ENCODE measurements at regions not wholly inside any gene's neighbourhood (a gene's known extent, or its start where the extent isn't known, plus 50 kb on each side); places are given as distances from the start of the nearest gene placed in this dataset.
A peak's percentile ranks its signal among the peaks of the same experiment; 100 is the strongest.

DNA sequence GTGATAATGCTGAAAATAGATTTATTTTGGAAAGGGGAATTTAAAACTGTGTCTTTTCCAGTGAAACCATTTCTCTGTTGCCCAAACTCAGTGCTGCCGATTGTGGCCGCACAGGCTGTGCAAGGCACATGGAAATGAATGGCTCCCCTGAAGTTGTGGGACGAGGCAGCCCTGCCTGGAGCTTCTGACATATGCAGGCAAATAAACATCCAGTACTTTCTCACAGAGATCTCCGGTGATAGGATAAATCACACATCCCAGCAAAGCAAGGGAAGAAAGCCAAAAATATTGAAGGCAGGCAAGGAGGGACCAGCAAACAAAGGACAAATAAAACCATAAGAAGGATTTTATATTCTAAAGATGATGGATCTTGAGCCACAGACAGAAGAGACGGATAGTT, 464.5 kb downstream of the MTRR start:
- DNase-seq, result no peak
- WGBS, 2 donors (ENCODE audit: low coverage in 1 of 2), result 63 to 72% methylated on average over 1 to 5 of the region's 5 CpGs
- in situ Hi-C loops (cut with MboI; ENCODE audit: low pct_ligation_motif_present in 1 of 4, low pct_unique_long_range_greater_than_20kb in 1 of 4, low sequenced_read_pairs in 3 of 4) (no loop called here), intact Hi-C loops (cut with DNase I; ENCODE audit: low total_unique reads) (no loop called here)
- no peaks in the 10 kb centered on the region for H3K9me3 ChIP-seq
- no peaks in the 10 kb centered on the region for H3K27me3 ChIP-seq
- no peaks in the 10 kb centered on the region for H3K4me1 ChIP-seq
- no peaks in the 10 kb centered on the region for H3K36me3 ChIP-seq
- TF ChIP-seq EP300 (IDR thresholded peaks at IDR 0.05; ENCODE audit: low read depth) (no peak), POLR2A (IDR thresholded peaks at IDR 0.05) (no peak)
- no peak overlapping the region for H3K4me3 ChIP-seq
- H3K27ac ChIP-seq, result no peak overlapping the region

DNA sequence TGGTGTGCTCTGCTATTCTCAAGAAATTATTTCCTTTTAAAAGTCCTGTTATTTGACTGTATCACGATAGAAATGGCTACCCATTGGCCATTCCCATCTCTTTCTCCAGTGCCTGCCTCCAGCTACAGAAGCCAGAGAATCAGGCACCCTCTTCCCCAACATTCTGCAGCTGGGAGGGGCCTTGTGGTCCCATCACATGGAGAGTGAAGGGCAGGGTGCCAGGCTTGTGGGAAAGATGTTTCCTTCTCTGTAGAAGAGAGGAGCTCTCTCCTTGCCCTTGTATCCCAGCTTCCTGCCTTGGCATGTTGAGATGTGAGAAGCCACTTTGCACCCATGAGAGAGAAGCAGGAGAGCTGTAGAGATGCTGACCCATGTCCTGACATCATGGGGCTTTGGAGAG, 465.0 kb downstream of the MTRR start:
- in situ Hi-C loops (cut with MboI; ENCODE audit: low pct_ligation_motif_present in 1 of 4, low pct_unique_long_range_greater_than_20kb in 1 of 4, low sequenced_read_pairs in 3 of 4) (no loop called here), intact Hi-C loops (cut with DNase I; ENCODE audit: low total_unique reads) (no loop called here)
- TF ChIP-seq POLR2A (IDR thresholded peaks at IDR 0.05), result no peak
- TF ChIP-seq EP300 (IDR thresholded peaks at IDR 0.05; ENCODE audit: low read depth), result no peak
- TF ChIP-seq, protein P1, sequence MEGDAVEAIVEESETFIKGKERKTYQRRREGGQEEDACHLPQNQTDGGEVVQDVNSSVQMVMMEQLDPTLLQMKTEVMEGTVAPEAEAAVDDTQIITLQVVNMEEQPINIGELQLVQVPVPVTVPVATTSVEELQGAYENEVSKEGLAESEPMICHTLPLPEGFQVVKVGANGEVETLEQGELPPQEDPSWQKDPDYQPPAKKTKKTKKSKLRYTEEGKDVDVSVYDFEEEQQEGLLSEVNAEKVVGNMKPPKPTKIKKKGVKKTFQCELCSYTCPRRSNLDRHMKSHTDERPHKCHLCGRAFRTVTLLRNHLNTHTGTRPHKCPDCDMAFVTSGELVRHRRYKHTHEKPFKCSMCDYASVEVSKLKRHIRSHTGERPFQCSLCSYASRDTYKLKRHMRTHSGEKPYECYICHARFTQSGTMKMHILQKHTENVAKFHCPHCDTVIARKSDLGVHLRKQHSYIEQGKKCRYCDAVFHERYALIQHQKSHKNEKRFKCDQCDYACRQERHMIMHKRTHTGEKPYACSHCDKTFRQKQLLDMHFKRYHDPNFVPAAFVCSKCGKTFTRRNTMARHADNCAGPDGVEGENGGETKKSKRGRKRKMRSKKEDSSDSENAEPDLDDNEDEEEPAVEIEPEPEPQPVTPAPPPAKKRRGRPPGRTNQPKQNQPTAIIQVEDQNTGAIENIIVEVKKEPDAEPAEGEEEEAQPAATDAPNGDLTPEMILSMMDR (IDR thresholded peaks at IDR 0.05), result no peak
- no peak for TF ChIP-seq POLR2AphosphoS5 (IDR thresholded peaks at IDR 0.05)
- WGBS, 2 donors (ENCODE audit: low coverage in 1 of 2), result 67% methylated on average over 1 of the region's 1 CpG
- Histone ChIP-seq H3K9me3 (no peaks in the 10 kb centered on the region), H3K27ac (no peak overlapping the region), H3K4me3 (no peak overlapping the region), H3K27me3 (no peaks in the 10 kb centered on the region), H3K36me3 (no peaks in the 10 kb centered on the region), H3K4me1 (no peaks in the 10 kb centered on the region)
- no peak for DNase-seq

DNA sequence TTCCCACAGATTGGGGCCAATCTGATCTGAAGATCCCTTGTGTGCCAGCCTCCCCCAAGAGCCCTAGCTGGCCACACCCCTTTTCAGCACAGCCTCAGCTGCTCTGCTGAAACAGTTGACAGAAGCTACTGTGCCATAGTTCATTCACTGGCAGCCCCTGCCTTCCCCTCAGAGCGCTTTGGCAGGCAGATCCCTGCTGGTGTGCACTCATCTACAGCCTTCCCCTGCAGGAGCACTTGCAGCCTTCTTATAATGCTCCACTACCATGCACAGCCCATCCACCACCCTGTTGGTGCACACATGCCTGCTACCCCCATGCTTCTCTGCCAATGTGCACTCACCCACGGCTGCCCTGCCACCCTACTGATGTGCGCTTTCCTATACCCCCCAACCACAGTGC, 471.3 kb downstream of the MTRR start:
- Histone ChIP-seq H3K27me3 (no peaks in the 10 kb centered on the region), H3K9me3 (no peaks in the 10 kb centered on the region), H3K36me3 (no peaks in the 10 kb centered on the region), H3K4me3 (no peak overlapping the region), H3K4me1 (no peaks in the 10 kb centered on the region), H3K27ac (no peak overlapping the region)
- intact Hi-C loops (cut with DNase I; ENCODE audit: low total_unique reads) (no loop called here), in situ Hi-C loops (cut with MboI; ENCODE audit: low pct_ligation_motif_present in 1 of 4, low pct_unique_long_range_greater_than_20kb in 1 of 4, low sequenced_read_pairs in 3 of 4) (no loop called here)
- DNase-seq, result no peak
- TF ChIP-seq POLR2AphosphoS5 (IDR thresholded peaks at IDR 0.05), result no peak
- TF ChIP-seq POLR2A (IDR thresholded peaks at IDR 0.05), result no peak
- 60 to 62% methylated on average over 1 to 3 of the region's 3 CpGs for WGBS, 2 donors (ENCODE audit: low coverage in 1 of 2)

DNA sequence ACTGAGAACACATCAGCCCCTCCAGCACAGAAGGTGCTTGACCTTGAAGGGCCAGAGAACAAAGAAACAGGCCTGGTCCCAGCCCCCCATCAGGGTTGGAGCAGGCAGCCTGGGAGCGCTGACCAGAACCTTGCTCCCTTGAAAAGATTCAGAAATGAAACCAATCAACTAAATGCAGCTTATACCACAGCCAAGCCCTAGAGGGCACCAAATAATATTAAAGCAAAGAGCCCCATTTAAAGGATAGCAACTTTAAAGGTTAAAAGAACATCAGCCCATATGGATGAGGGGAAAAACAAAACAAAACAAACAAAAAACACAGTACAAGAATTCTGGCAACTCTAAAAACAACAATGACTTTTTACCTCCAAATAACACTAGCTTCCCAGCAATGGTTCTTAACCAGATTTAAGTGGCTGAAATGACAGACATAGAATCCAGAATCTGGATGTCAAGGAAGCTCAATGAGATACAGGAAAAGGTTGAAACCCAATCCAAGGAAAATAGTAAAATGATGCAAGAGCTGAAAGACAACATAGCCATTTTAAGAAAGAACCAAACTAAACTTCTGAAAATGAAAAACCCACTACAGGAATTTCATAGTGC, 471.9 kb downstream of the MTRR start:
- intact Hi-C loops (cut with DNase I; ENCODE audit: low total_unique reads), result no loop called here
- H3K9me3 ChIP-seq, result no peaks in the 10 kb centered on the region
- no peak overlapping the region for H3K4me3 ChIP-seq
- H3K36me3 ChIP-seq, result no peaks in the 10 kb centered on the region
- DNase-seq, result no peak
- no peaks in the 10 kb centered on the region for H3K4me1 ChIP-seq
- H3K27me3 ChIP-seq, result no peaks in the 10 kb centered on the region
- no peak overlapping the region for H3K27ac ChIP-seq
- 29% methylated on average over 1 of the region's 1 CpG; no CpG with 5 or more reads in 1 of the 2 donors for WGBS, 2 donors (ENCODE audit: low coverage in 1 of 2)
- in situ Hi-C loops (cut with MboI; ENCODE audit: low pct_ligation_motif_present in 1 of 4, low pct_unique_long_range_greater_than_20kb in 1 of 4, low sequenced_read_pairs in 3 of 4), result no loop called here
- TF ChIP-seq EP300 (IDR thresholded peaks at IDR 0.05; ENCODE audit: low read depth), result no peak
- TF ChIP-seq, protein P1 (IDR thresholded peaks at IDR 0.05), result peak; percentile 21 to 54 (median 41)

DNA sequence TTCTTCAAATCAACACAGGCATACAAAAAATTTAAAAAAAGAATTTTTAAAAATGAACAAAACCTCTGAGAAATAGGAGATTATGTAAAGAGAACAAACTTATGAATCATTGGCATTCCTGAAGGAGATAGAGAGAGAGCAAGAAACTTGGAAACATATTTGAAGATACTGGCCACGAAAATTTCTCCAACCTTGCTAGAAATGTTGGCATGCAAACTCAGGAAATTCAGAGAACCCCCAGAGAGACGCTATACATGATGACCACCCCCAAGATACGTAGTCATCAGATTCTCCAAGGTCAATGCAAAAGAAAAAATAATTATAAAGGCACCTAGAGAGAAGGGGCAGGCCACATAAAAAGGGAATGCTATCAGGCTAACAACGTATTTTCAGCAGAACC, 472.5 kb downstream of the MTRR start:
- intact Hi-C loops (cut with DNase I; ENCODE audit: low total_unique reads) (no loop called here), in situ Hi-C loops (cut with MboI; ENCODE audit: low pct_ligation_motif_present in 1 of 4, low pct_unique_long_range_greater_than_20kb in 1 of 4, low sequenced_read_pairs in 3 of 4) (no loop called here)
- no peak overlapping the region for H3K4me3 ChIP-seq
- TF ChIP-seq, protein P1 (IDR thresholded peaks at IDR 0.05), result no peak
- TF ChIP-seq POLR2AphosphoS5 (IDR thresholded peaks at IDR 0.05) (no peak), POLR2A (IDR thresholded peaks at IDR 0.05) (no peak), EP300 (IDR thresholded peaks at IDR 0.05; ENCODE audit: low read depth) (no peak)
- no peak for DNase-seq
- no peaks in the 10 kb centered on the region for H3K27me3 ChIP-seq
- H3K9me3 ChIP-seq, result no peaks in the 10 kb centered on the region
- no peaks in the 10 kb centered on the region for H3K36me3 ChIP-seq
- 65 to 68% methylated on average over 4 of the region's 4 CpGs for WGBS, 2 donors (ENCODE audit: low coverage in 1 of 2)
- H3K27ac ChIP-seq, result no peak overlapping the region
- no peaks in the 10 kb centered on the region for H3K4me1 ChIP-seq

Measured in transverse colon (tissue), 4 donors.